ENCODE measurements at regions not wholly inside any gene's neighbourhood (a gene's known extent, or its start where the extent isn't known, plus 50 kb on each side); places are given as distances from the start of the nearest gene placed in this dataset.

GRCh38 chr6:10048370-10049297, 366.2 kb downstream of the TFAP2A start:
- TF ChIP-seq, protein P1, sequence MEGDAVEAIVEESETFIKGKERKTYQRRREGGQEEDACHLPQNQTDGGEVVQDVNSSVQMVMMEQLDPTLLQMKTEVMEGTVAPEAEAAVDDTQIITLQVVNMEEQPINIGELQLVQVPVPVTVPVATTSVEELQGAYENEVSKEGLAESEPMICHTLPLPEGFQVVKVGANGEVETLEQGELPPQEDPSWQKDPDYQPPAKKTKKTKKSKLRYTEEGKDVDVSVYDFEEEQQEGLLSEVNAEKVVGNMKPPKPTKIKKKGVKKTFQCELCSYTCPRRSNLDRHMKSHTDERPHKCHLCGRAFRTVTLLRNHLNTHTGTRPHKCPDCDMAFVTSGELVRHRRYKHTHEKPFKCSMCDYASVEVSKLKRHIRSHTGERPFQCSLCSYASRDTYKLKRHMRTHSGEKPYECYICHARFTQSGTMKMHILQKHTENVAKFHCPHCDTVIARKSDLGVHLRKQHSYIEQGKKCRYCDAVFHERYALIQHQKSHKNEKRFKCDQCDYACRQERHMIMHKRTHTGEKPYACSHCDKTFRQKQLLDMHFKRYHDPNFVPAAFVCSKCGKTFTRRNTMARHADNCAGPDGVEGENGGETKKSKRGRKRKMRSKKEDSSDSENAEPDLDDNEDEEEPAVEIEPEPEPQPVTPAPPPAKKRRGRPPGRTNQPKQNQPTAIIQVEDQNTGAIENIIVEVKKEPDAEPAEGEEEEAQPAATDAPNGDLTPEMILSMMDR (IDR thresholded peaks at IDR 0.05): no peak
- TF ChIP-seq POLR2A (IDR thresholded peaks at IDR 0.05): no peak

Measured in uterus (tissue), 2 donors.